Neural progenitor cell (in vitro differentiated cells): ENCODE measurements at regions not wholly inside any gene's neighbourhood (a gene's known extent, or its start where the extent isn't known, plus 50 kb on each side); places are given as distances from the start of the nearest gene placed in this dataset.

Source experiments
- EZH2phosphoT487 ChIP-seq: fragments of 200-600 bp; sonication (generic); IDR thresholded peaks from 2 replicates; pipeline ENCODE4 v1.6.1; 2017; ENCODE audit warnings: antibody characterized with exemption
- TF ChIP-seq, protein P1 (sequence below): fragments of 200-600 bp; sonication (generic); IDR thresholded peaks from 2 replicates; pipeline ENCODE4 v1.5.1; 2017; ENCODE audit warnings: antibody characterized with exemption, mild to moderate bottlenecking

DNA sequence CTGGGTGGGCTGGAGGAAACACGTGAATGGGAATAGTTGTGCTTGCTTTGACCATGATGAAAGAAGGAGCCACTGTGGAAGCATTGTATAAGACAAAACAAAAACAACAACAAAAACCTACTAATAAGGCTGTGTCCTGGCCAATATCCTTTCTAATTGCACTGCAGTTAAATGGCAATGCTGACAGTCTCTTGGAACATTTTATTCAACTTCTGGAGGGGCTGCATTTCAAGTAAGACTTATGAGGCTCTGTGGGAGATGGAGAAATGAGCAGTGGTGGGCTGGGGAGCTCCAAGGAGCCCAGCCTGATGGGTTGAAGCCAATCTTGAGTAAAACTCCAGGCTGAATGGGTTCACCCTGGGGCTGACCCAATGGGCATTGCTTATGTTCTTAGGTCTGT is 99.8 kb upstream of the ROPN1 start:
- TF ChIP-seq, protein P1, sequence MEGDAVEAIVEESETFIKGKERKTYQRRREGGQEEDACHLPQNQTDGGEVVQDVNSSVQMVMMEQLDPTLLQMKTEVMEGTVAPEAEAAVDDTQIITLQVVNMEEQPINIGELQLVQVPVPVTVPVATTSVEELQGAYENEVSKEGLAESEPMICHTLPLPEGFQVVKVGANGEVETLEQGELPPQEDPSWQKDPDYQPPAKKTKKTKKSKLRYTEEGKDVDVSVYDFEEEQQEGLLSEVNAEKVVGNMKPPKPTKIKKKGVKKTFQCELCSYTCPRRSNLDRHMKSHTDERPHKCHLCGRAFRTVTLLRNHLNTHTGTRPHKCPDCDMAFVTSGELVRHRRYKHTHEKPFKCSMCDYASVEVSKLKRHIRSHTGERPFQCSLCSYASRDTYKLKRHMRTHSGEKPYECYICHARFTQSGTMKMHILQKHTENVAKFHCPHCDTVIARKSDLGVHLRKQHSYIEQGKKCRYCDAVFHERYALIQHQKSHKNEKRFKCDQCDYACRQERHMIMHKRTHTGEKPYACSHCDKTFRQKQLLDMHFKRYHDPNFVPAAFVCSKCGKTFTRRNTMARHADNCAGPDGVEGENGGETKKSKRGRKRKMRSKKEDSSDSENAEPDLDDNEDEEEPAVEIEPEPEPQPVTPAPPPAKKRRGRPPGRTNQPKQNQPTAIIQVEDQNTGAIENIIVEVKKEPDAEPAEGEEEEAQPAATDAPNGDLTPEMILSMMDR = no peak
- no peak for TF ChIP-seq EZH2phosphoT487
